NOMO-1 treated with dmso at 0.1 percent for 144 hours (cell line): ENCODE measurements at regions not wholly inside any gene's neighbourhood (a gene's known extent, or its start where the extent isn't known, plus 50 kb on each side); places are given as distances from the start of the nearest gene placed in this dataset.

Experiments
- DNase-seq: peaks from one replicate; lab custom pipeline; 2025; ENCODE audit not compliant: unreplicated experiment; lab: John Stamatoyannopoulos, UW

GRCh38 chr13:111924678-111925075 lies 142.3 kb upstream of the SOX1 start:
- no peak for DNase-seq

- no peak for DNase-seq
Observed at GRCh38 chr13:111925146-111925875, 141.6 kb upstream of the SOX1 start.

- DNase-seq, result no peak
Observed at GRCh38 chr13:111926501-111927180, 140.3 kb upstream of the SOX1 start.

GRCh38 chr13:111927181-111927540 lies 139.8 kb upstream of the SOX1 start:
- DNase-seq, result no peak

GRCh38 chr13:111929036-111929616 lies 137.8 kb upstream of the SOX1 start:
- no peak for DNase-seq

- DNase-seq, result no peak
Observed at GRCh38 chr13:111936267-111936925, 130.6 kb upstream of the SOX1 start.

- no peak for DNase-seq
Observed at GRCh38 chr13:111937777-111938311, 129.1 kb upstream of the SOX1 start.

GRCh38 chr13:111938741-111939665 lies 127.9 kb upstream of the SOX1 start:
- DNase-seq, result no peak

GRCh38 chr13:111939666-111940278 lies 127.2 kb upstream of the SOX1 start:
- no peak for DNase-seq

GRCh38 chr13:111940892-111941291 lies 126.1 kb upstream of the SOX1 start:
- DNase-seq, result no peak

GRCh38 chr13:111941845-111942447 lies 125.0 kb upstream of the SOX1 start:
- no peak for DNase-seq

- no peak for DNase-seq
Observed at GRCh38 chr13:111943229-111943795, 123.6 kb upstream of the SOX1 start.

GRCh38 chr13:111944171-111944583 lies 122.8 kb upstream of the SOX1 start:
- no peak for DNase-seq

GRCh38 chr13:111945086-111945485 lies 121.9 kb upstream of the SOX1 start:
- no peak for DNase-seq

- no peak for DNase-seq
Observed at GRCh38 chr13:111946214-111946613, 120.7 kb upstream of the SOX1 start.

- no peak for DNase-seq
Observed at GRCh38 chr13:111947026-111947810, 119.7 kb upstream of the SOX1 start.

GRCh38 chr13:111947876-111948275 lies 119.1 kb upstream of the SOX1 start:
- DNase-seq, result no peak

- DNase-seq, result no peak
Observed at GRCh38 chr13:111948281-111948680, 118.7 kb upstream of the SOX1 start.

GRCh38 chr13:111948811-111949210 lies 118.1 kb upstream of the SOX1 start:
- DNase-seq, result no peak
